Endodermal cell (in vitro differentiated cells): ENCODE measurements at regions not wholly inside any gene's neighbourhood (a gene's known extent, or its start where the extent isn't known, plus 50 kb on each side); places are given as distances from the start of the nearest gene placed in this dataset.

Experiments used
- DNase-seq: peaks from one replicate; pipeline ENCODE4 v3.0.0-alpha.2; 2017
- H3K27ac ChIP-seq: 2 replicates; pipeline ENCODE4 v1.5.1; 2013; ENCODE audit warnings: mild to moderate bottlenecking, low read depth, low read length, moderate library complexity
- H3K27me3 ChIP-seq: 2 replicates; pipeline ENCODE4 v1.6.1; 2013; ENCODE audit warnings: mild to moderate bottlenecking, low read length, moderate library complexity; ENCODE audit not compliant: insufficient read depth, control insufficient read depth, poor library complexity, severe bottlenecking
- H3K36me3 ChIP-seq: 2 replicates; pipeline ENCODE4 v1.7.0; 2013; ENCODE audit warnings: mild to moderate bottlenecking, low read length, moderate library complexity; ENCODE audit not compliant: control insufficient read depth, insufficient read depth
- H3K4me1 ChIP-seq: one replicate; pipeline ENCODE4 v1.7.0; 2013; ENCODE audit warnings: low read length; ENCODE audit not compliant: control insufficient read depth, insufficient read depth
- H3K4me3 ChIP-seq: 2 replicates; pipeline ENCODE4 v1.5.1; 2013; ENCODE audit warnings: mild to moderate bottlenecking, low read length, moderate library complexity
- H3K9ac ChIP-seq: 2 replicates; pipeline ENCODE4 v1.6.1; 2013; ENCODE audit warnings: mild to moderate bottlenecking, low read length, moderate library complexity; ENCODE audit not compliant: poor library complexity, severe bottlenecking; ENCODE audit errors: extremely low read depth
- H3K9me3 ChIP-seq: 2 replicates; pipeline ENCODE4 v1.6.1; 2013; ENCODE audit warnings: mild to moderate bottlenecking, low read length, moderate library complexity; ENCODE audit not compliant: control insufficient read depth
- H3K27ac Mint-ChIP-seq: 2 replicates; pipeline ENCODE4 v1.8.0; 2020; ENCODE audit warnings: mixed read lengths
- H3K27me3 Mint-ChIP-seq: 2 replicates; pipeline ENCODE4 v1.8.0; 2021; ENCODE audit warnings: mild to moderate bottlenecking, mixed read lengths; ENCODE audit not compliant: insufficient read depth
- H3K36me3 Mint-ChIP-seq: 2 replicates; pipeline ENCODE4 v1.8.0; 2020; ENCODE audit warnings: low read depth, mixed read lengths
- H3K4me1 Mint-ChIP-seq: 2 replicates; pipeline ENCODE4 v1.8.0; 2020; ENCODE audit warnings: mixed read lengths
- H3K4me3 Mint-ChIP-seq: 2 replicates; pipeline ENCODE4 v1.8.0; 2020; ENCODE audit warnings: mild to moderate bottlenecking, moderate library complexity, mixed read lengths
- H3K9me3 Mint-ChIP-seq: 2 replicates; pipeline ENCODE4 v1.8.0; 2020; ENCODE audit warnings: mild to moderate bottlenecking, mixed read lengths
- WGBS, 2 experiments: methylation state at CpG; one replicate each; pipeline versions ENCODE4 v1.1.5 to v1.1.7; 2013; ENCODE audit warnings: missing lambda C conversion rate in 2 of 2, mixed read lengths in 1 of 2; ENCODE audit not compliant: insufficient coverage in 1 of 2, insufficient read length in 1 of 2; 5-methylcytosine and 5-hydroxymethylcytosine counted together
- TF ChIP-seq, protein P1 (sequence below): fragments of 200-600 bp; sonication (generic); conservative IDR thresholded peaks from 2 replicates; pipeline ENCODE4 v1.5.0; 2021; ENCODE audit warnings: antibody characterized with exemption, mild to moderate bottlenecking

DNA sequence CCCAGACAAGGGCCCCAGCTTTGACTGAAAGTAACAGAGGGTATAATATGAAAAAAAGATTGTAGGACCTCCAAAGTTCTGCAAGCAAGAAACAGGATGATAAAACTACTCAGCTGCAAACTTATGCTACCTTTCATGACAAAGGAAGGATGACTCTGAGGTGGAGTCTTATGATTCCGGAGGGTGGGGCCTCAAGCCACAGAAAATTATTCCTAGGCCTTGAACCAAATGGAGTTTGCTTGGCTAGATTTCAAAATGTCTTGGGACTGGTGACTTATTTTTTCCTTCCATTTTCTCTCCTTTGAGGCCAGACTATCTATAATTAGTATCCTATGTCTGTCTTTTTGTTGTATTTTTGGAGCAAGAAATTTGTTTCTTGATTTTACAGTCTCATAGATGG, 336.4 kb downstream of the LRIG3 start:
- Mint-ChIP-seq H3K27ac (no peak overlapping the region), H3K36me3 (no peaks in the 10 kb centered on the region), H3K9me3 (no peaks in the 10 kb centered on the region), H3K27me3 (no peaks in the 10 kb centered on the region), H3K4me3 (no peak overlapping the region), H3K4me1 (no peaks in the 10 kb centered on the region)
- Histone ChIP-seq H3K27me3 (no peaks in the 10 kb centered on the region), H3K9me3 (no peaks in the 10 kb centered on the region), H3K27ac (no peak overlapping the region), H3K9ac (no peak overlapping the region), H3K4me3 (no peak overlapping the region), H3K4me1 (no peaks in the 10 kb centered on the region), H3K36me3 (no peaks in the 10 kb centered on the region)
- no peak for DNase-seq
- TF ChIP-seq, protein P1, sequence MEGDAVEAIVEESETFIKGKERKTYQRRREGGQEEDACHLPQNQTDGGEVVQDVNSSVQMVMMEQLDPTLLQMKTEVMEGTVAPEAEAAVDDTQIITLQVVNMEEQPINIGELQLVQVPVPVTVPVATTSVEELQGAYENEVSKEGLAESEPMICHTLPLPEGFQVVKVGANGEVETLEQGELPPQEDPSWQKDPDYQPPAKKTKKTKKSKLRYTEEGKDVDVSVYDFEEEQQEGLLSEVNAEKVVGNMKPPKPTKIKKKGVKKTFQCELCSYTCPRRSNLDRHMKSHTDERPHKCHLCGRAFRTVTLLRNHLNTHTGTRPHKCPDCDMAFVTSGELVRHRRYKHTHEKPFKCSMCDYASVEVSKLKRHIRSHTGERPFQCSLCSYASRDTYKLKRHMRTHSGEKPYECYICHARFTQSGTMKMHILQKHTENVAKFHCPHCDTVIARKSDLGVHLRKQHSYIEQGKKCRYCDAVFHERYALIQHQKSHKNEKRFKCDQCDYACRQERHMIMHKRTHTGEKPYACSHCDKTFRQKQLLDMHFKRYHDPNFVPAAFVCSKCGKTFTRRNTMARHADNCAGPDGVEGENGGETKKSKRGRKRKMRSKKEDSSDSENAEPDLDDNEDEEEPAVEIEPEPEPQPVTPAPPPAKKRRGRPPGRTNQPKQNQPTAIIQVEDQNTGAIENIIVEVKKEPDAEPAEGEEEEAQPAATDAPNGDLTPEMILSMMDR = no peak
- WGBS, 2 experiments = 89% methylated on average over 1 of the region's 1 CpG; no CpG with 5 or more reads in 1 of the 2 experiments

DNA sequence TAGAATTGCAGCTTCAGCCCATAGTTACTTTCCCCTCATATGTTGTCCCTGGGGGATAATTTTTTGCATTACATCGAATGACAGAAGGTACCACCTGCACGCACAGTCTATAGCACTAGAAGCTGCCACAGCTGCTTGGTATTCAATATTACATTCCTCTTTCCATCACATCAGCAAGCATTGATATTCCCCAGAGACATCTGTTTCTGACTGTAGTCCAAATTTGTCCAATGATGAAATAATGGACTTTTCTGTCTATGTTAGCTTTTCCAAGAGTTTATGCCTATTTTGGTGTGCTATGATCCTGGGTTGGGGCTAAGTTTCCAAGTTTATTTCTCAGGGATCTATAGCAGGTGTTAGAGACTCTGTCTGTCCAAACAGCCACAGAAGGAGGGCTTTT, 335.4 kb downstream of the LRIG3 start:
- Histone ChIP-seq H3K36me3 (no peaks in the 10 kb centered on the region), H3K27ac (no peak overlapping the region), H3K9ac (no peak overlapping the region), H3K9me3 (no peaks in the 10 kb centered on the region), H3K4me3 (no peak overlapping the region), H3K4me1 (no peaks in the 10 kb centered on the region), H3K27me3 (no peaks in the 10 kb centered on the region)
- WGBS, 2 experiments = 94 to 100% methylated on average over 2 of the region's 2 CpGs
- no peaks in the 10 kb centered on the region for H3K4me1 Mint-ChIP-seq
- H3K27ac Mint-ChIP-seq = no peak overlapping the region
- no peak overlapping the region for H3K4me3 Mint-ChIP-seq
- TF ChIP-seq, protein P1 = no peak
- H3K36me3 Mint-ChIP-seq = no peaks in the 10 kb centered on the region
- no peaks in the 10 kb centered on the region for H3K9me3 Mint-ChIP-seq
- no peak for DNase-seq
- H3K27me3 Mint-ChIP-seq = no peaks in the 10 kb centered on the region

DNA sequence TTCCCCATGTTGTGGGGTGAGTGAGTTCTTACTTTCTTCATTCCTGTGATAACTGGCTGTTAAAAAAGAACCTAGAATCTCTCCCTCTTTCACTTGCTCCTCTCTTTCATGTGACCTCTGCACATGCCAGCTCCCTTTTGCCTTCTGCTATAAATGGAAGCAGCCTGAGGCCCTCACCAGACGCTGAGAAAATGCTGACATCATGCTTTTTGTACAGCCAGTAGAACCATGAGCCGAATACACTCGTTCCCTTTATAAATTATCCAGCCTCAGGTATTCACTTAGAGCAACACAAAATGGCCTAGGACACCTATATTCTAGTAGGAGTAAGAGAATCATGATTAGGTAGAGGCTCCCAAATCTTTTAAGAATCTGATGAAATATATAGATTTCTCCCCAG, 333.5 kb downstream of the LRIG3 start:
- Histone ChIP-seq H3K4me1 (no peaks in the 10 kb centered on the region), H3K27me3 (no peaks in the 10 kb centered on the region), H3K27ac (no peak overlapping the region), H3K9me3 (no peaks in the 10 kb centered on the region), H3K36me3 (no peaks in the 10 kb centered on the region), H3K9ac (no peak overlapping the region), H3K4me3 (no peak overlapping the region)
- H3K4me1 Mint-ChIP-seq = no peaks in the 10 kb centered on the region
- no peaks in the 10 kb centered on the region for H3K27me3 Mint-ChIP-seq
- H3K36me3 Mint-ChIP-seq = no peaks in the 10 kb centered on the region
- TF ChIP-seq, protein P1 = no peak
- no peak overlapping the region for H3K4me3 Mint-ChIP-seq
- no peak overlapping the region for H3K27ac Mint-ChIP-seq
- no peak for DNase-seq
- no peaks in the 10 kb centered on the region for H3K9me3 Mint-ChIP-seq
- 76 to 78% methylated on average over 3 of the region's 3 CpGs for WGBS, 2 experiments
